ENCODE measurements at regions not wholly inside any gene's neighbourhood (a gene's known extent, or its start where the extent isn't known, plus 50 kb on each side); places are given as distances from the start of the nearest gene placed in this dataset.

- no peak for TF ChIP-seq POLR2AphosphoS5 (IDR thresholded peaks at IDR 0.05; ENCODE audit: low read depth)
- no peak for TF ChIP-seq REST (IDR thresholded peaks at IDR 0.05; ENCODE audit: insufficient replicate concordance, low read depth)
- TF ChIP-seq CTCF (IDR thresholded peaks at IDR 0.05; ENCODE audit: insufficient read depth, low read length): no peak
- no peak for TF ChIP-seq GABPA (IDR thresholded peaks at IDR 0.05; ENCODE audit: low read depth)
- Histone ChIP-seq H3K27me3 (ENCODE audit: insufficient read depth, poor library complexity, severe bottlenecking) (peaks cover 4% of the 10 kb centered on the region), H3K4me3 (replicated peaks; ENCODE audit: insufficient read depth, low read length) (no peak overlapping the region), H3K27ac (replicated peaks) (no peak overlapping the region)
- DNase-seq (ENCODE audit: low read depth in 1 of 2, low spot score in 1 of 2): no peak
These were observed 116.7 kb upstream of the NTM start for GRCh38 chr11:131253656-131254151.

- H3K4me3 ChIP-seq (replicated peaks; ENCODE audit: insufficient read depth, low read length): no peak overlapping the region
- no peak overlapping the region for H3K27ac ChIP-seq (replicated peaks)
- H3K27me3 ChIP-seq (ENCODE audit: insufficient read depth, poor library complexity, severe bottlenecking): peaks cover 4% of the 10 kb centered on the region
- TF ChIP-seq REST (IDR thresholded peaks at IDR 0.05; ENCODE audit: insufficient replicate concordance, low read depth) (no peak), SPI1 (IDR thresholded peaks at IDR 0.05; ENCODE audit: borderline replicate concordance, low read depth) (no peak), GABPA (IDR thresholded peaks at IDR 0.05; ENCODE audit: low read depth) (no peak), CTCF (IDR thresholded peaks at IDR 0.05; ENCODE audit: insufficient read depth, low read length) (no peak), POLR2AphosphoS5 (IDR thresholded peaks at IDR 0.05; ENCODE audit: low read depth) (no peak)
- DNase-seq (ENCODE audit: low read depth in 1 of 2, low spot score in 1 of 2): no peak
These were observed 116.2 kb upstream of the NTM start for GRCh38 chr11:131254254-131254653.

GRCh38 chr11:131274233-131274632 is 96.2 kb upstream of the NTM start:
- Histone ChIP-seq H3K27ac (replicated peaks) (no peak overlapping the region), H3K4me3 (replicated peaks; ENCODE audit: insufficient read depth, low read length) (no peak overlapping the region), H3K27me3 (ENCODE audit: insufficient read depth, poor library complexity, severe bottlenecking) (no peaks in the 10 kb centered on the region)
- TF ChIP-seq POLR2AphosphoS5 (IDR thresholded peaks at IDR 0.05; ENCODE audit: low read depth) (no peak), GABPA (IDR thresholded peaks at IDR 0.05; ENCODE audit: low read depth) (no peak), REST (IDR thresholded peaks at IDR 0.05; ENCODE audit: insufficient replicate concordance, low read depth) (no peak), CTCF (IDR thresholded peaks at IDR 0.05; ENCODE audit: insufficient read depth, low read length) (no peak), SPI1 (IDR thresholded peaks at IDR 0.05; ENCODE audit: borderline replicate concordance, low read depth) (no peak)
- DNase-seq (ENCODE audit: low read depth in 1 of 2, low spot score in 1 of 2): no peak

Measured in HL-60 (cell line).